ENCODE measurements at regions not wholly inside any gene's neighbourhood (a gene's known extent, or its start where the extent isn't known, plus 50 kb on each side); places are given as distances from the start of the nearest gene placed in this dataset.

DNA sequence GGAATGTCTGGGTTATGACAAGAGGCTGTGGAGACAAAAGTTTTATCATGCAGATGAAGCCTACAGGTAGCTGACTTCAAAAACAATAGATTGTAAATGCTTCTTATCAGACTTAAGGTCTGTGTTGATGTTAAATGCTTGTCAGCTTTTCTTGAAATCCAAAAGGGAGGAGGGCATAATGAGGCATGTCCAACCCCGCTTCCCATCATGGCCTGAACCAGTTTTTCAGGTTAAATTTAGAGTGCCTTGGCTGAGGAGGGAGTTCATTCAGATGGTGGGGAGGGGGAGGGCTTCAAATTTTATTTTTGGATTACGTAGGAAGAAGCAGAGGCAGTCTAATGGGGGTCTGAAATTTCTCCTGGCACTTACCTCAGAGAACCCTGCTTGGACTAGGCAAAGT lies 207.7 kb upstream of the HDX start:
- Histone ChIP-seq H3K79me1 (ENCODE audit: low read depth, low read length) (no peaks in the 10 kb centered on the region), H3K18ac (ENCODE audit: extremely low read depth, low read length) (no peak overlapping the region), H3K4me2 (ENCODE audit: insufficient read depth in 1 of 2, low read depth in 2 of 2, low read length in 2 of 2) (peak overlapping the region; percentile 13 to 49; a peak in 3 of 4 replicates), H3K4me1 (replicated peaks in 1 of 4; ENCODE audit: control insufficient read depth in 3 of 4, insufficient read depth in 4 of 4, low read length in 3 of 4) (peaks cover 0 to 5% (median 0%) of the 10 kb centered on the region in 4 experiments; a peak in 2 of 7 replicates), H3K56ac (replicated peaks; ENCODE audit: insufficient read length, low read depth, low read length) (no peak overlapping the region), H2AK5ac (ENCODE audit: low read depth, low read length) (no peak overlapping the region), H4K5ac (ENCODE audit: insufficient read length, low read depth, low read length) (no peak overlapping the region), H2BK12ac (ENCODE audit: low read depth, low read length) (no peak overlapping the region), H3K9me3 (ENCODE audit: insufficient read depth in 2 of 2, low read depth in 1 of 2, low read length in 1 of 2) (no peaks in the 10 kb centered on the region), H3K79me2 (ENCODE audit: control insufficient read depth in 1 of 2, insufficient read depth in 2 of 2, low read length in 2 of 2) (no peaks in the 10 kb centered on the region), H3K36me3 (ENCODE audit: control insufficient read depth in 2 of 4, insufficient read depth in 4 of 4, low read length in 3 of 4) (no peaks in the 10 kb centered on the region), H3K9ac (replicated peaks in 1 of 4; ENCODE audit: extremely low read depth in 1 of 4, low read depth in 3 of 4, low read length in 3 of 4) (no peak overlapping the region), H4K8ac (ENCODE audit: extremely low read depth, insufficient read depth, low read length) (no peak overlapping the region), H3K23ac (ENCODE audit: insufficient read length) (no peak overlapping the region), H3K27ac (ENCODE audit: low read depth, low read length) (no peak overlapping the region), H4K91ac (replicated peaks; ENCODE audit: insufficient read length, low read length) (no peak overlapping the region), H2BK5ac (ENCODE audit: low read depth, low read length) (no peak overlapping the region), H3K23me2 (ENCODE audit: low read depth, low read length) (no peaks in the 10 kb centered on the region), H3K4me3 (ENCODE audit: extremely low read depth in 1 of 4, insufficient read depth in 2 of 4, low read depth in 3 of 4, low read length in 4 of 4) (peak overlapping the region in 1 of 4 experiments; percentile 34; a peak in 1 of 8 replicates), H2AFZ (ENCODE audit: low read length) (no peak overlapping the region), H3K27me3 (replicated peaks in 1 of 4; ENCODE audit: control insufficient read depth in 3 of 4, extremely low read depth in 1 of 4, insufficient read depth in 3 of 4, low read length in 3 of 4) (no peaks in the 10 kb centered on the region), H3K14ac (ENCODE audit: insufficient read length) (no peak overlapping the region), H2BK20ac (ENCODE audit: low read length) (no peak overlapping the region), H2BK15ac (ENCODE audit: low read length) (no peak overlapping the region), H4K20me1 (replicated peaks in 1 of 2; ENCODE audit: control insufficient read depth in 1 of 2, insufficient read depth in 2 of 2, low read length in 2 of 2) (no peaks in the 10 kb centered on the region), H3K4ac (replicated peaks; ENCODE audit: insufficient read length, low read depth, low read length) (no peak overlapping the region), H2BK120ac (replicated peaks; ENCODE audit: low read depth, low read length) (no peak overlapping the region)
- FAIRE-seq (no peak), DNase-seq (ENCODE audit: low read depth in 1 of 2, low spot score in 2 of 2) (no peak)
- POLR2A ChIA-PET (ENCODE audit: partially characterized antibody) = no interaction called here
- CTCF ChIA-PET (ENCODE audit: partially characterized antibody) = interaction anchor here (1.0 kb wide), 1 partner anchor 20 kb away, joined by 3 read pairs; no protein-coding TSS in a partner anchor
- WGBS, 2 experiments (ENCODE audit: extremely low coverage in 1 of 2, insufficient coverage in 1 of 2, insufficient read length in 1 of 2, insufficient replicate concordance in 2 of 2, low coverage in 1 of 2, low lambda C conversion rate in 2 of 2, missing lambda C conversion rate in 1 of 2) = 43% methylated on average over 2 of the region's 2 CpGs; no CpG with 5 or more reads in 1 of the 2 experiments
- TF ChIP-seq POU5F1 (IDR thresholded peaks at IDR 0.05; ENCODE audit: low read depth, low read length) (no peak), SIRT6 (IDR thresholded peaks at IDR 0.05; ENCODE audit: low read length) (no peak), EP300 (IDR thresholded peaks at IDR 0.05; ENCODE audit: borderline replicate concordance in 1 of 2, low read depth in 2 of 2, low read length in 2 of 2) (no peak), TBP (IDR thresholded peaks at IDR 0.05; ENCODE audit: low read depth, low read length) (no peak), JUN (IDR thresholded peaks at IDR 0.05; ENCODE audit: low read depth, low read length) (no peak), KDM5A (IDR thresholded peaks at IDR 0.05; ENCODE audit: low read length) (no peak), GTF2F1 (IDR thresholded peaks at IDR 0.05; ENCODE audit: borderline replicate concordance, low read depth, low read length) (no peak), HDAC2 (IDR thresholded peaks at IDR 0.05; ENCODE audit: borderline replicate concordance in 1 of 2, low read depth in 2 of 2, low read length in 2 of 2) (no peak), NANOG (IDR thresholded peaks at IDR 0.05; ENCODE audit: insufficient read depth, low read depth, low read length, poor library complexity, severe bottlenecking) (no peak)

Measured in H1 (cell line).